Hepatocyte (in vitro differentiated cells): ENCODE measurements at regions not wholly inside any gene's neighbourhood (a gene's known extent, or its start where the extent isn't known, plus 50 kb on each side); places are given as distances from the start of the nearest gene placed in this dataset.

ENCODE experiments used
- DNase-seq: peaks from one replicate; pipeline ENCODE4 v3.0.0-alpha.2; 2016; ENCODE audit warnings: low spot score
- H2AFZ ChIP-seq: fragments of 200-600 bp; sonication (generic); 2 replicates; pipeline ENCODE4 v1.6.0; 2016; ENCODE audit warnings: antibody characterized with exemption, mild to moderate bottlenecking
- H3K27ac ChIP-seq: fragments of 200-600 bp; sonication (generic); 2 replicates; pipeline ENCODE4 v1.5.1; 2016; ENCODE audit warnings: mild to moderate bottlenecking
- H3K27me3 ChIP-seq: fragments of 200-600 bp; sonication (generic); 2 replicates; pipeline ENCODE4 v1.6.1; 2016
- H3K36me3 ChIP-seq: fragments of 200-600 bp; sonication (generic); replicated peaks from 2 replicates; pipeline ENCODE4 v1.5.1; 2016; ENCODE audit warnings: low read depth; ENCODE audit not compliant: insufficient read depth
- H3K4me1 ChIP-seq: fragments of 200-600 bp; sonication (generic); 2 replicates; pipeline ENCODE4 v1.5.1; 2016; ENCODE audit warnings: mild to moderate bottlenecking, moderate library complexity; ENCODE audit not compliant: insufficient read depth
- H3K4me2 ChIP-seq: fragments of 200-600 bp; sonication (generic); 2 replicates; pipeline ENCODE4 v1.6.0; 2016
- H3K4me3 ChIP-seq: fragments of 200-600 bp; sonication (generic); 2 replicates; pipeline ENCODE4 v1.5.1; 2016; ENCODE audit warnings: mild to moderate bottlenecking
- H3K79me2 ChIP-seq: fragments of 200-600 bp; sonication (generic); 2 replicates; pipeline ENCODE4 v1.6.0; 2017; ENCODE audit warnings: mild to moderate bottlenecking
- H3K9me2 ChIP-seq: fragments of 200-600 bp; sonication (generic); replicated peaks from 2 replicates; pipeline ENCODE4 v1.6.0; 2017; ENCODE audit warnings: mild to moderate bottlenecking; ENCODE audit not compliant: insufficient read depth
- H3K9me3 ChIP-seq: fragments of 200-600 bp; sonication (generic); 2 replicates; pipeline ENCODE4 v1.5.1; 2016; ENCODE audit warnings: low read depth, mild to moderate bottlenecking
- H4K20me1 ChIP-seq: fragments of 200-600 bp; sonication (generic); 2 replicates; pipeline ENCODE4 v1.6.0; 2016; ENCODE audit warnings: mild to moderate bottlenecking; ENCODE audit not compliant: insufficient read depth, poor library complexity, severe bottlenecking
- EZH2 ChIP-seq: fragments of 200-600 bp; sonication (generic); IDR thresholded peaks from 2 replicates; pipeline ENCODE4 v1.6.1; 2016; ENCODE audit warnings: antibody characterized with exemption, mild to moderate bottlenecking, borderline replicate concordance
- EZH2phosphoT487 ChIP-seq: fragments of 200-600 bp; sonication (generic); IDR thresholded peaks from one replicate; pipeline ENCODE4 v1.6.1; 2018; ENCODE audit warnings: antibody characterized with exemption, mild to moderate bottlenecking, low read depth, moderate library complexity; ENCODE audit not compliant: unreplicated experiment, severe bottlenecking
- WGBS: methylation state at CpG from one replicate; pipeline ENCODE4 v1.1.6; 2016; ENCODE audit warnings: low lambda C conversion rate; ENCODE audit errors: missing lambda C conversion rate; 5-methylcytosine and 5-hydroxymethylcytosine counted together
- TF ChIP-seq, protein P1 (sequence below): fragments of 200-600 bp; sonication (generic); IDR thresholded peaks from 2 replicates; pipeline ENCODE4 v1.5.1; 2016; ENCODE audit warnings: antibody characterized with exemption, mild to moderate bottlenecking; ENCODE audit not compliant: poor library complexity

GRCh38 chr6:79385893-79386292 is 151.3 kb downstream of the LCA5 start:
- Histone ChIP-seq H3K4me2 (no peak overlapping the region), H3K4me3 (no peak overlapping the region), H2AFZ (no peak overlapping the region), H3K9me3 (no peaks in the 10 kb centered on the region), H3K27me3 (no peaks in the 10 kb centered on the region), H3K79me2 (no peaks in the 10 kb centered on the region), H3K4me1 (no peaks in the 10 kb centered on the region), H4K20me1 (no peaks in the 10 kb centered on the region), H3K27ac (no peak overlapping the region), H3K9me2 (no peaks in the 10 kb centered on the region), H3K36me3 (no peaks in the 10 kb centered on the region)
- DNase-seq: no peak
- TF ChIP-seq EZH2phosphoT487 (no peak), EZH2 (no peak)
- TF ChIP-seq, protein P1, sequence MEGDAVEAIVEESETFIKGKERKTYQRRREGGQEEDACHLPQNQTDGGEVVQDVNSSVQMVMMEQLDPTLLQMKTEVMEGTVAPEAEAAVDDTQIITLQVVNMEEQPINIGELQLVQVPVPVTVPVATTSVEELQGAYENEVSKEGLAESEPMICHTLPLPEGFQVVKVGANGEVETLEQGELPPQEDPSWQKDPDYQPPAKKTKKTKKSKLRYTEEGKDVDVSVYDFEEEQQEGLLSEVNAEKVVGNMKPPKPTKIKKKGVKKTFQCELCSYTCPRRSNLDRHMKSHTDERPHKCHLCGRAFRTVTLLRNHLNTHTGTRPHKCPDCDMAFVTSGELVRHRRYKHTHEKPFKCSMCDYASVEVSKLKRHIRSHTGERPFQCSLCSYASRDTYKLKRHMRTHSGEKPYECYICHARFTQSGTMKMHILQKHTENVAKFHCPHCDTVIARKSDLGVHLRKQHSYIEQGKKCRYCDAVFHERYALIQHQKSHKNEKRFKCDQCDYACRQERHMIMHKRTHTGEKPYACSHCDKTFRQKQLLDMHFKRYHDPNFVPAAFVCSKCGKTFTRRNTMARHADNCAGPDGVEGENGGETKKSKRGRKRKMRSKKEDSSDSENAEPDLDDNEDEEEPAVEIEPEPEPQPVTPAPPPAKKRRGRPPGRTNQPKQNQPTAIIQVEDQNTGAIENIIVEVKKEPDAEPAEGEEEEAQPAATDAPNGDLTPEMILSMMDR: no peak
- WGBS: 80% methylated on average over 4 of the region's 4 CpGs

DNA sequence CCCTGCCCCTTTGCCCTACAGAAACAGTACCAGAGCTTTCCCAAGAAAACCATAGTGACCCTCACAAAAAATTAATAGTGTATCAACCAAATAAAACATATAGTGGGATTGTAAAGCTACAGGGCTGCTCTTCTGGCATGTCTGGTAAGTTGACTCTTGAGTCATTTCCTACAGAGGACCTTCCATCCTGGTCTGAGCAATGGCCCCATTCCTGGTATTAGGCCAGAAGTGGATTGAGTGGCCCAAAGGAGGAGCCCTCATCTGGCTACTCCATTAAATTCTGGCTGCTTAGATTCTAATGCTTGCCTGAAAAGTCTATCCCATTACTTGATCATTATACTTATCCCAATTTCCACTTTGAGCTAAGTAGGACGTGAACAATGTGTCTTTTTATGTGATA is 150.9 kb upstream of the HMGN3 start:
- no peak overlapping the region for H3K4me3 ChIP-seq
- H3K36me3 ChIP-seq: no peaks in the 10 kb centered on the region
- H3K27ac ChIP-seq: no peak overlapping the region
- WGBS: 95% methylated on average over 1 of the region's 1 CpG
- no peak overlapping the region for H2AFZ ChIP-seq
- TF ChIP-seq EZH2 (no peak), EZH2phosphoT487 (no peak)
- TF ChIP-seq, protein P1: no peak
- H3K27me3 ChIP-seq: no peaks in the 10 kb centered on the region
- H3K4me2 ChIP-seq: no peak overlapping the region
- H3K9me3 ChIP-seq: no peaks in the 10 kb centered on the region
- no peaks in the 10 kb centered on the region for H3K79me2 ChIP-seq
- H3K9me2 ChIP-seq: no peaks in the 10 kb centered on the region
- no peaks in the 10 kb centered on the region for H3K4me1 ChIP-seq
- no peak for DNase-seq
- H4K20me1 ChIP-seq: no peaks in the 10 kb centered on the region

- Histone ChIP-seq H3K27ac (no peak overlapping the region), H4K20me1 (no peaks in the 10 kb centered on the region), H3K4me1 (no peaks in the 10 kb centered on the region), H3K79me2 (no peaks in the 10 kb centered on the region), H3K4me2 (no peak overlapping the region), H3K36me3 (no peaks in the 10 kb centered on the region), H3K27me3 (no peaks in the 10 kb centered on the region), H3K4me3 (no peak overlapping the region), H3K9me2 (no peaks in the 10 kb centered on the region), H3K9me3 (no peaks in the 10 kb centered on the region), H2AFZ (no peak overlapping the region)
- 62% methylated on average over 1 of the region's 1 CpG for WGBS
- TF ChIP-seq EZH2phosphoT487 (no peak), EZH2 (no peak)
- TF ChIP-seq, protein P1: no peak
- DNase-seq: no peak
These were observed 150.4 kb upstream of the HMGN3 start for GRCh38 chr6:79384845-79385244.

- no peak for DNase-seq
- Histone ChIP-seq H4K20me1 (no peaks in the 10 kb centered on the region), H3K4me3 (no peak overlapping the region), H3K9me2 (no peaks in the 10 kb centered on the region), H3K4me2 (no peak overlapping the region), H3K9me3 (no peaks in the 10 kb centered on the region), H3K36me3 (no peaks in the 10 kb centered on the region), H3K27ac (no peak overlapping the region), H2AFZ (no peak overlapping the region), H3K79me2 (no peaks in the 10 kb centered on the region), H3K27me3 (no peaks in the 10 kb centered on the region), H3K4me1 (peaks cover 17% of the 10 kb centered on the region)
- TF ChIP-seq, protein P1: no peak
- no peak for TF ChIP-seq EZH2
- no peak for TF ChIP-seq EZH2phosphoT487
- 96% methylated on average over 5 of the region's 5 CpGs for WGBS
These were observed 144.5 kb upstream of the HMGN3 start for GRCh38 chr6:79378957-79379356.
